ENCODE measurements at regions not wholly inside any gene's neighbourhood (a gene's known extent, or its start where the extent isn't known, plus 50 kb on each side); places are given as distances from the start of the nearest gene placed in this dataset.

- DNase-seq (ENCODE audit: low spot score) (no peak), FAIRE-seq (no peak), ATAC-seq (no peak)
- H2AFZ ChIP-seq (ENCODE audit: low read length), result no peak overlapping the region
- H3K4me1 ChIP-seq (ENCODE audit: insufficient read depth, low read length), result no peaks in the 10 kb centered on the region
- no peaks in the 10 kb centered on the region for H4K20me1 ChIP-seq (ENCODE audit: insufficient read depth, low read length)
- no peak for TF ChIP-seq ZNF34 (CRISPR knock-in tag; IDR thresholded peaks at IDR 0.05; ENCODE audit: borderline replicate concordance)
- TF ChIP-seq PAX8 (CRISPR knock-in tag; IDR thresholded peaks at IDR 0.05; ENCODE audit: borderline replicate concordance), result no peak
- TF ChIP-seq, protein P1, sequence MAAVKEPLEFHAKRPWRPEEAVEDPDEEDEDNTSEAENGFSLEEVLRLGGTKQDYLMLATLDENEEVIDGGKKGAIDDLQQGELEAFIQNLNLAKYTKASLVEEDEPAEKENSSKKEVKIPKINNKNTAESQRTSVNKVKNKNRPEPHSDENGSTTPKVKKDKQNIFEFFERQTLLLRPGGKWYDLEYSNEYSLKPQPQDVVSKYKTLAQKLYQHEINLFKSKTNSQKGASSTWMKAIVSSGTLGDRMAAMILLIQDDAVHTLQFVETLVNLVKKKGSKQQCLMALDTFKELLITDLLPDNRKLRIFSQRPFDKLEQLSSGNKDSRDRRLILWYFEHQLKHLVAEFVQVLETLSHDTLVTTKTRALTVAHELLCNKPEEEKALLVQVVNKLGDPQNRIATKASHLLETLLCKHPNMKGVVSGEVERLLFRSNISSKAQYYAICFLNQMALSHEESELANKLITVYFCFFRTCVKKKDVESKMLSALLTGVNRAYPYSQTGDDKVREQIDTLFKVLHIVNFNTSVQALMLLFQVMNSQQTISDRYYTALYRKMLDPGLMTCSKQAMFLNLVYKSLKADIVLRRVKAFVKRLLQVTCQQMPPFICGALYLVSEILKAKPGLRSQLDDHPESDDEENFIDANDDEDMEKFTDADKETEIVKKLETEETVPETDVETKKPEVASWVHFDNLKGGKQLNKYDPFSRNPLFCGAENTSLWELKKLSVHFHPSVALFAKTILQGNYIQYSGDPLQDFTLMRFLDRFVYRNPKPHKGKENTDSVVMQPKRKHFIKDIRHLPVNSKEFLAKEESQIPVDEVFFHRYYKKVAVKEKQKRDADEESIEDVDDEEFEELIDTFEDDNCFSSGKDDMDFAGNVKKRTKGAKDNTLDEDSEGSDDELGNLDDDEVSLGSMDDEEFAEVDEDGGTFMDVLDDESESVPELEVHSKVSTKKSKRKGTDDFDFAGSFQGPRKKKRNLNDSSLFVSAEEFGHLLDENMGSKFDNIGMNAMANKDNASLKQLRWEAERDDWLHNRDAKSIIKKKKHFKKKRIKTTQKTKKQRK (IDR thresholded peaks at IDR 0.05; ENCODE audit: low read length), result no peak
- no peak for TF ChIP-seq TEAD2 (CRISPR knock-in tag; IDR thresholded peaks at IDR 0.05)
- no peak for TF ChIP-seq ZNF75D (CRISPR knock-in tag; IDR thresholded peaks at IDR 0.05; ENCODE audit: borderline replicate concordance)
- no peak overlapping the region for H3K4me2 ChIP-seq (ENCODE audit: low read depth, low read length)
- no peaks in the 10 kb centered on the region for H3K27me3 ChIP-seq (ENCODE audit: control insufficient read depth in 1 of 2, insufficient read depth in 2 of 2, low read length in 2 of 2)
- no peaks in the 10 kb centered on the region for H3K9me3 ChIP-seq (ENCODE audit: low read length)
- no peak overlapping the region for H3K27ac ChIP-seq (ENCODE audit: extremely low read length, insufficient read depth, low read length)
- in situ Hi-C loops (cut with HindIII; ENCODE audit: extremely low pct_ligation_motif_present, low pct_unique_long_range_greater_than_20kb), result no loop called here
- no CpG with 5 or more reads among the region's 3 CpGs for WGBS (ENCODE audit: low lambda C conversion rate)
- intact Hi-C loops (cut with micrococcal nuclease; ENCODE audit: unreplicated experiment), result no loop called here
- no peak overlapping the region for H3K9ac ChIP-seq (ENCODE audit: insufficient read depth, low read depth, low read length)
- no peaks in the 10 kb centered on the region for H3K79me2 ChIP-seq (ENCODE audit: insufficient read depth, low read length)
- H3K4me3 ChIP-seq (replicated peaks in 1 of 3; ENCODE audit: insufficient read depth in 1 of 3, low read depth in 2 of 3, low read length in 3 of 3), result no peak overlapping the region
- no peaks in the 10 kb centered on the region for H3K36me3 ChIP-seq (replicated peaks in 1 of 2; ENCODE audit: control insufficient read depth in 1 of 2, insufficient read depth in 2 of 2, low read length in 2 of 2)
- POLR2A ChIA-PET, result no interaction called here
- no TSS peak for BruUV-seq (replicated peaks)
- CTCF ChIA-PET (ENCODE audit: low intra/inter-chr PET ratio, low total read pairs), result no interaction called here
Measured at GRCh38 chrX:21319323-21319722, 54.9 kb upstream of the CNKSR2 start.

Small RNA genes in the stretch of these regions (small RNA-seq; reads per million reads assigned to genes)
- 0 to 0.10 (median 0) reads per million in 3 experiments for gene RNU6-133P (ENCODE audit: insufficient read depth in 2 of 3, insufficient read length in 3 of 3, low read depth in 2 of 3, low replicate concordance in 1 of 3)

Data from HepG2 (cell line).